ENCODE measurements at regions not wholly inside any gene's neighbourhood (a gene's known extent, or its start where the extent isn't known, plus 50 kb on each side); places are given as distances from the start of the nearest gene placed in this dataset.
"Not testable (repeated sequence)": the region's sequence is repeated elsewhere in the genome, so short reads cannot be mapped to it uniquely, and the experiment has no call there.

DNA sequence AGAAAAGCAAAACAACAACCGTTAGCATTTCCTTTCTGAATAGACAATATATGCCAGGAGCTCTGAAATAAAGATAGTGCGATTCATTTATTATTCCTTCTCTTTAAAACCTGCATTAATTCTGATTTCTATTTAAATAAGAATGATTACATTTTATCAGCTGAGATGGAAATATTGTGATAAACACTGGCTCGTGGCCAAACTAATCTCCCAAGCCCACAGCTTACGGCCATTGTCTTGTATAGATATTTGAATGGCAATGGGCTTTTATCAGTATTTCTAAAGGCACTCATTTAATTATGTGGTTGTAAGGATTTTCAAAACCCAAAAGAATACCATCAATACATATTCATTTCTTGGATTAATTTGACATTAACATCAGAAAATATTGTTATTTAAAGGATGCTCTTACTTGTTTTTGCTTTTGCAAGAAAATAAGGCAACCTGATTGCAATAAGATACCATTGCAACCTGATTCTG is 123.7 kb upstream of the IRX5 start:
- no peak for DNase-seq

- DNase-seq, result no peak
These were observed 124.3 kb upstream of the IRX5 start for GRCh38 chr16:54806378-54806777.

DNA sequence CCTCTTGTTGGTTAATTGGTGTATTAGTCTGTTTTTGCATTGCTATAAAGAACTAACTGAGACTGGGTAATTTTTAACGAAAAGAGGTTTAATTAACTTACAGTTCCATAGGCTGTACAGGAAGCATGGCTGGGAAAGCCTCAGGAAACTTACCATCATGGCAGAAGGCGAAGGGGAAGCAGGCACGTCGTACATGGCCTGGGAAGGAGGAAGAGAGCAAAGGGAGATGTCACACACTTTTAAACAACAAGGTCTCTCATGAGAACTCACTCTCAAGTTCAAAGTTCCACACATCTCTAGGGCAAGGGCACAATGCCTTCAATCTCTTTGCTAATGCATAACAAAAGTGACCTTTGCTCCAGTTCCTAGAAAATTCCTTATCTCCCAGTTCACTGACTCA is 125.0 kb upstream of the IRX5 start:
- DNase-seq, result no peak

DNA sequence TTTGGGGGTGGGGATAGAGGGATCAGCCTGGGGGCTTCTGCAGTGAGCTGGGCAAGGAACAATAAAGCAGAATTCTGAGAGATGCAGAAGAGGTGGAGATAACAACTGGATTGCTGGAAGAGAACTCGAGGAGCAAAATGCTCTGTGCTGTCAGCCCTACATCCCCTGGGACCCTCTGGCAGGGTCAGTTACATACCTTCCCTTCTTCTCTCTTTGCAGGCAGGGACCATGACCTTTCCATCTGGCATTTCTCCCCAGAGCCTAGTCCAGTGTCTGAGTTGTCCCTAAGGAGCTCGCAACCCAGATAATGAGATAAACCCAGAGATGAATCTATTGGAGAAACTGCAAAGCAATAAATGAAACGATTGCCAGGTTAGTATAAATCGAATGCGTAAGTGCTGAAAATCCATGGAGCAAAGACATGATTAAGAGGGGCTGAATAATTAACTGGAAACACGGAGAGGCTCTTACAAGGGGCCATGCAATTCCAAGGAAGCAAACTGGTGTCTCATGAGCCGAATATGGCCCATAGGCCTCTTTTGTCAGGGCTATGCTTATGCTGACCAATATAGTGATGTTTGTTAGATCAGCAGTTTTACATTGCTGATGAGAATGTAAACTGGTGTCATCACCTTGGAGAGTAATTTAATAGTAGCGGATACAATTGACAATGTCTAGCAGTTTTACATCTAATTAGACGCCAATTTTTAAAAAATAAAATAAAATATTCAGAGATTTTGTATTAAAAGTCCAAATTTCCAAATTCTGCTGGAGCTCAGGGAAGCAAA is 129.4 kb upstream of the IRX5 start:
- no peak for DNase-seq

DNA sequence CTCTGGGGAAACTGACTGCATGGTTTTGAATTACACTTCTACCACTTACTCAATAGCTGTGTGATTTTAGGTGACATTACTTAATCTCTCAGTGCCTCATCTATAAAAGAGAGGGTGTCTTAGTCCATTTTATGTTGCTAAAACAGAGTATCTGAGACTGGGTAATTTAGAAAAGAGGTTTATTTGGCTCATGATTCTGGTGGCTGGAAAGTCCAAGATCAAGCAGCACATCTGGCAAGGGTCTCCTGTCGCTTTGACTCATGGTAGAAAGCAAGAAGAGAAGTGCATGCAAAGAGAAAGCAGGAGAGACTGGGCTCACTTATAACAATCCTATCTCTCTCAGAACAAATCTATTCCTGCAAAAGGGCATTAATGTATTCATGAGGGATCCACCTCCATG is 132.4 kb upstream of the IRX5 start:
- DNase-seq, result no peak

GRCh38 chr16:54796211-54796610 is 134.5 kb upstream of the IRX5 start:
- DNase-seq, result no peak

DNA sequence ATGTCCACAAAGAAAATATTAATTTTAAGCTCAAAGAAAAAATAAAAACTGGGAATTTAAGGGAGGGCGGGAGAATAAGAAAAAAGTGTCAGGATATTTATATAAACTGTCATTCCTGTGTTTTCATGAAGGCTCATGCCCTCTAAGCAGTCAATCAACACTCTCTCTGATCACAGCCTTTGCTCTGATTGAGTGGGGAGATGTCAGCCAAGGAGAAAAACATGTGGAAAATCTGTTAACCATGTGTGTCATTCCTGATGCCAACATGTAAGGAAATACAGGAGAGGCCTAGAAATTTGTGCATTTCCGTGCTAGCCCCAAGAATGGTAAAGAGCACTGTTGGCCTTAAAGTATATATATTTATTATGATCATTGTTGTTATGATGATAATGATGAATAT is 137.9 kb upstream of the IRX5 start:
- DNase-seq, result no peak

- DNase-seq, result no peak
These were observed 143.6 kb upstream of the IRX5 start for GRCh38 chr16:54787045-54787444.

GRCh38 chr16:54783980-54784379 is 146.7 kb upstream of the IRX5 start:
- no peak for DNase-seq

DNA sequence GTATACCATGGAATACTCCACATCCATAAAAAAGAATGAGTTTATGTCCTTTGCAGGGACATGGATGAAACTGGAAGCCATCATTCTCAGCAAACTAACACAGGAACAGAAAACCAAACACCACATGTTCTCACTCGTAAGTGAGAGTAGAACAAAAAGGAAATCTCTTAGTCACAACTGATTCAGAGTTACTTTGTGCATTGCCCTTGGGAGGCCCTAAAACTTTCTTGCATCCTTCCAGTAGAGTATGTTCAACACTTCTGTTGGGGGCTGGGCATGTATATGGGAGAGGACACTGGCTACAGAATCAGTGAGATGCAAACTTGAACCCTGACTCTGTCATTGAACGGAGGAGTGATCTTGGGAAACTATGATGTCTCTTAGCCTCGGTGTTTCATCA is 147.4 kb upstream of the IRX5 start:
- DNase-seq, result no peak

- no peak for DNase-seq
These were observed 150.4 kb upstream of the IRX5 start for GRCh38 chr16:54780266-54780665.

DNA sequence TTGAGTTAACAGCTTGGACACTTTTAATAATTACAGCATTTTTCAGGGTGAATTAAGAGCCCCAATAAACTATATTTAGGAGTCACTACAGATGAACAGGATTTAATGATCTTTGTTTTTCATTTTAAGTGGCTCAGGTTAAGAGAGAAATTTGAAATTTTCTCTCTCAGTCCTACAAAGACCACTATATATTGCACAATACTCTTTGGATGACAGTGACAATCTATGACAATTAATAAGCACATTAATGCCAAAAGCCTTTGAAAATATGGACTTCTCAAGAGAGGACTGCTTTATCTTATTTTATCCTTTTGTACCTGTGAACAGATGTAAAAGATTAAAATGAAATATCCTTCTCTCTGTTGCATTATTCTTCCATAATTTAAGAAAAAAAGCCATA is 151.1 kb upstream of the IRX5 start:
- DNase-seq, result no peak

- no peak for DNase-seq
These were observed 155.9 kb upstream of the IRX5 start for GRCh38 chr16:54774768-54775167.

- no peak for DNase-seq
These were observed 158.3 kb upstream of the IRX5 start for GRCh38 chr16:54772400-54772799.

- DNase-seq, result no peak
These were observed 164.3 kb upstream of the IRX5 start for GRCh38 chr16:54766355-54766754.

DNA sequence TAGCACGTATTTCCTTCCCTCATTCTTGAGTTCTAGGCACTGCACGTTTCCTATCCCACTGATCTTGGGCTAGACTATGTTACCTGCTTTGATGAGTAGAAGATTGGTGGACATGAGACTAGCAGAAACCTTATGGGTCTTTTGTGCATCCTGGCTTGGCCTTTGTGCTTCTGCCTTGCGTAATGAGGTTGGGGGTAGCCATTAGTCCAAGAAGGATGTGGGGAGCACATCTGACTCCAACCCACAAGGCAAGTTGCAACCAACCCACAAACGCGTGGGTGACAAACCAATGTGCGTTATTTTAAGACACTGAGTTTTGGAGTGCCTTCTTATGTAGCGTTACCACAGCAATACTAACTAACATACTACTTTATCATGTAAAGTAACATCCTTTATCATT is 180.4 kb upstream of the IRX5 start:
- no peak for DNase-seq

DNA sequence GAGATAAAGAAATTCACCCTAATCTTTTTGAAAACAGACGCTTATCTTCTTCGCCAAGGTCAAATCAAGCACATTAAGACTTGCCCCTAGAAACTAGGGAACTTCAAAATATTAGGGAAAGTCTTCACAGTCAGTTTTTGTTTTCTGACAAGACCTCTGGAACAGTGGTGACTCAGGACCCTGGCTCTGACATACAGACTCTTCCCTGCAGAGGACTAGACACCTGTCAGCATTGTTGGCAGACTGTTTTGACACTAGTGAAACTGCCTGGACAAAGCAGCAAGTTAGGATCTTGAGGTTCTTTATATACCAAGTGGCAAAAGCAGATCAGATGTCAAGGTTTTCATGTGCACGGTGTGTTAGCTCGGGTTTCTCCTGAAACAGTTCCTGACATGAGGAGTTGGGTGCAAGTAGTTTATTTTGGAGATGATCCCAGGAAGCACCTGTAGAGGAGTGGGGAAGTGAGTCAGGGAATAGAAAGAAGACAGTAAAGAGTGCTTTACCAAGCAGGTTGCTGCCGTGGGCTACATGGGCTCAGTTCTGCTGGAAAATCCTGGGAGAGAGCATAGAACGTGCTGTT is 182.0 kb upstream of the IRX5 start:
- no peak for DNase-seq

- no peak for DNase-seq
These were observed 184.1 kb upstream of the IRX5 start for GRCh38 chr16:54746596-54746995.

DNA sequence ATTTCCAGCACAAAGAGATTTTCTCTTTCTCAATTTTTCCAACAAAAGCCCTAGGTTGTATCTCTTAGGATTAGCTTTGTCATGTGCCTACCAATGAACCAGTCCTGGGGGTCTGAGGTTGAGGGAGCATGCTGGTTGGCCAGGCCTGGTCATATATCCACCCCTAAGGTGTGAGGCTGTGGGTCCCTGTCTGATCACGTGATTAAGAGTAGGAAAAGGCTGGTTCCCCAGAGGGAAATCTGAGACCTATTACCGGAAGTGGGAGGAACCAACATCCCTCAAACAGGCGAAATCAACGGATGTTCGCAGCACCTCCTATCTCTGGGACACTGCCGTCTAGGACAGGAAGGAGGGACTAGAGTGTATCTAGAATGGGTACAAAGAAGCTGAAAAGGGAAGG is 185.7 kb upstream of the IRX5 start:
- DNase-seq, result no peak

- no peak for DNase-seq
These were observed 188.2 kb upstream of the IRX5 start for GRCh38 chr16:54742436-54742835.

- DNase-seq, result no peak
These were observed 191.3 kb upstream of the IRX5 start for GRCh38 chr16:54739381-54739780.

DNA sequence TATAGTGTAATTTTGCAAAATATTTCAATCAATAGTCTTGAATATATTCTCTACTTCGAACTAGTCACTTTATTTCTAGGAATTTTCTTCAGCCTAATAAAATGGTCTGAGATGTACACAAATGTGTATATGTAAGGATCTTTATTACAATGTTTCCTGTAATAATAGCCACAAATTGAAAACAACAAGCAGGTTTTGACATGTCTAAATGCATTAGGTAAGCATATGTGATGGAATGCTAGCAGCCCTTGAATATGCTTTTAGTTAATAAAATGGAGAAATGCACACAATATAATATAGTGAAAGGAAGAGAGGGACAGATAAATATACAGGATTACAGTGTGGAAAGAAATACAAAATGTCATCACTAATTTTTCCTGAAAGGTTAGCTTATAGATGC is 196.5 kb upstream of the IRX5 start:
- no peak for DNase-seq

DNA sequence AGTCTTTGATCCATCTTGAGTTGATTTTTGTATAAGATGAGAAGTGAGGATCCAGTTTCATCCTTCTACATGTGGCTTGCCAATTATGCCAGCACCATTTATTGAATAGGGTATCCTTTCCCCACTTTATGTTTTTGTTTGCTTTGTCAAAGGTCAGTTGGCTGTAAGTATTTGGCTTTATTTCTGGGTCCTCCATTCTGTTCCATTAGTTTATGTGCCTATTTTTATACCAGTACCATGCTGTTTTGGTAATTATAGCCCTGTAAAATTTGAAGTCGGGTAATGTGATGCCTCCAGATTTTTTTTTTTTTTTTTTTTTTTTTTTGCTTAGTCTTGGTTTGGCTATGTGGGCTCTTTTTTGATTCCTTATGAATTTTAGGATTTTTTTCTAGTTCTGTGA is 203.0 kb upstream of the IRX5 start:
- not testable (repeated sequence) for DNase-seq

DNA sequence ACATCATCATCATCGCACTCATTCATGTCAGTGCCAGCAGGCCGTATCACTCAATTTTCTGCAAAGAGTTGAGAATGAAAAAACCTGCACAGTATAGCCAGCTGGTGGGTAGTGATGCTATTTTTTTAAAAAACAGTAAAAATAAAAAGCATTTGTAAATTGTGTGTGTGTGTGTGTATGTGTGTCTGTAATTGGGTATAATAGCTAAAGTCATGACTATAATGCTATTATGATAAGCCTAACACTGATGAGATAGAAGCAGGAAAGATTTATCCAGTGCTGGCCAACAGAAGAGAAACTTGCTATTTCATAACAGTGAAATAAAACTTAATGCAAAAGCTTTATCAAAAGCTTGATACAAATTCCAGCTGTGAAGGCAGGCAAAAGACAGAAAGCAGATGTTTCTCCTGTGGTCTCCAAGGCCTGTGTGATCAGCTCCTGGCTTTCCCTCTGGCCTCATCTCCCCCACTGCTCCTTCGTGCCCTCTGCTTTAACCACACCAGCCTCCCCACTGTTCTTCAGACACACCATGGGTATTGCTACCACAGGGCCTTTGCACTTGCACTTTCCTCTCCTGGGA is 206.2 kb upstream of the IRX5 start:
- no peak for DNase-seq

All from activated CD4-positive, alpha-beta T cell treated with anti-CD3 and anti-CD28 coated beads for 48 hours (primary cell).